SHP77 (cell line): ENCODE measurements at regions not wholly inside any gene's neighbourhood (a gene's known extent, or its start where the extent isn't known, plus 50 kb on each side); places are given as distances from the start of the nearest gene placed in this dataset.

Experiments used
- DNase-seq, 2 experiments: peaks; one replicate each; lab custom pipeline; 2025; lab: John Stamatoyannopoulos, UW

GRCh38 chr6:90805619-90806155, 218.8 kb upstream of the MAP3K7 start:
- DNase-seq: no peak

GRCh38 chr6:90803956-90804355, 217.1 kb upstream of the MAP3K7 start:
- no peak for DNase-seq

DNA sequence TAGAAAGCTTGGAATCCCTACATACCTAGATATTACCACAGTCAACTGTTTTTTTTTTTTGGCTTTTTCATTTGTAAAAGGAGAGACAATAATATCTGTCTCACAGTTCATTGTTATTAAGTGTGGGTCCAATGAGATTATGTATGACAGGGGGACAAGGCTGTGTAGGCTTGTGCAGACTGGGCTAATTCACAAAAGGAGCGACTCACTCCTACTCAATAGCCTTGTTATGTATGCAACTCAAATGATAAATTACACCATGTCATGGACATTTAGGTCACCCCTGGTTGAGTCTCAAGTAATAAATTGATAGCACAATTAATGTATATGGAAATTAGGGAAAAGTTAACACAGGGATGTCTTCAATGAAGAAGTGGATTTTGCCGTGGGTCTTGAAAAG, 208.2 kb upstream of the MAP3K7 start:
- DNase-seq: no peak

DNA sequence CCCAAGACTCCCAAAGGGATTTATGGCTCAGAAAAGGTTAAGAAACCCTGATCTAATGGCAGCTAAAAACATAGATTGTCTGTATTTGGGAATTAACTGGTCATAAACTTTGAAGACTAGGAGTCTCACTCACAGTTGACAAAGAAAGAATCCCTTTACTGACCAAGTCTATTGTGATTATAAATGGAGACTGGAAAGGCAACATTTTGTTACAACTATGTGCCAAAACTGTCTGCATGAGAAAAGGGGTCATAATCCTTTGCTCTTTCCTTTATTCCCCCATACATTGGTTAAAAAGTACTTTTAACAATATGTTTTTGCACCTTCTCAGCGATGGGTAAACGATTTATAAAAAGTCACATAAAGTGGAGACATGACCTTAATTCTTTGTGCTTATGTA, 206.9 kb upstream of the MAP3K7 start:
- no peak for DNase-seq

GRCh38 chr6:90790696-90791095, 203.8 kb upstream of the MAP3K7 start:
- DNase-seq: no peak

DNA sequence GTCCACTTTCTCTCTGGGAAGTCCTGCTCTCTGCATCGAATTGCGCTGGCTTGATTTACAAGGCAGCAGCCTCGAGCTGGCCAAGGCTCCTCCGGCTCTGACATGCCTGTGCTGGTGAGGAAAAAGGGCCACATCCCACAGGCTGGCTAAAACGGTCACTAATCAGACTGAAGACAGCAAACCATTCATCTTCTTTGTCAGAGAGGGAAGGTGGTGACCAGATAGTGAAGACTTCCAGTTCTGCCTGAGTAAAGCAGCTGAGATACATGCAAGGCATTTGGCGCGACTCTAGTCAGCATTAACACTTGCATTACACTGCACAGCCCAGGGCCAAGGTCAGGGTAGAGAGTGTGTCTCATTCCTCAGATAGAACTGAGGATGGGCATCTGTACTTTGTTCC, 203.2 kb upstream of the MAP3K7 start:
- DNase-seq: no peak

- DNase-seq: no peak
Observed at GRCh38 chr6:90788781-90789180, 201.9 kb upstream of the MAP3K7 start.

DNA sequence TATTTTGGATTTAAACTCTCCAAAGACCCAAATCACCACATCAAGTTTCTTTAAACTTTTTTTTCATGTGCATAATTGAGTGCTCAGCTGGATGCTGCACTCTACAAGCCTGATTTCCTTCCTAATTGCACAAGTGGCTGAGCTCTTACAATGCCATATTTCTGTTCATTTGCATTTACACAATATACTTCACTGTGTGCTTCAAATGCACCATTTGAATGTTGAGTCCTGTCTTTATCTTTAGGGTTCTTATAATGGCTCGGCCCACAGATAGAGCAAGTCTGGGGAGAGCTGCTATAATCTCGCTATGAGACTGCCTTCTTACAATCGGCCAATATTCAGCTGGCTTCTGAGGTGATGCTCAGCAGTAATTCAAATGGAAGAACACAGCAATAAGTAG, 200.6 kb upstream of the MAP3K7 start:
- DNase-seq: no peak

- no peak for DNase-seq
Observed at GRCh38 chr6:90780778-90781177, 193.9 kb upstream of the MAP3K7 start.

DNA sequence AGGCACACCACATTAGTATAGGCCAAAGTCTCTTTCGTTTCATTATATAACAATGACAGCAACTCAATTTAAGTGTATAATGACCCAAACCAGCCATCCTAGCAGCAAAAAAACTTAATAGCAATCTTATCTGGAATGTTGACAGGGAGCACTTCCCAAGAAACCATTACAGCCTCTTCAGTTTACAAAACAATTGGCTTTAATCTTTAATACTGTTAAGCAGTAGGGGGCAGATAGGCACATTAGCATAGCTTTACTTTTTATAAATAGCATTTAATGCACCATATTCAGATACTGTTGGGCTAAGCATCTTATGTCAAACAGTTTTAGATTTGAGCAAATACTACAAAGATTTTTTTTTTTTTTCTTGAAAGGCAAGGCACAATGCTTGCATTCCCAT, 193.3 kb upstream of the MAP3K7 start:
- DNase-seq: no peak

DNA sequence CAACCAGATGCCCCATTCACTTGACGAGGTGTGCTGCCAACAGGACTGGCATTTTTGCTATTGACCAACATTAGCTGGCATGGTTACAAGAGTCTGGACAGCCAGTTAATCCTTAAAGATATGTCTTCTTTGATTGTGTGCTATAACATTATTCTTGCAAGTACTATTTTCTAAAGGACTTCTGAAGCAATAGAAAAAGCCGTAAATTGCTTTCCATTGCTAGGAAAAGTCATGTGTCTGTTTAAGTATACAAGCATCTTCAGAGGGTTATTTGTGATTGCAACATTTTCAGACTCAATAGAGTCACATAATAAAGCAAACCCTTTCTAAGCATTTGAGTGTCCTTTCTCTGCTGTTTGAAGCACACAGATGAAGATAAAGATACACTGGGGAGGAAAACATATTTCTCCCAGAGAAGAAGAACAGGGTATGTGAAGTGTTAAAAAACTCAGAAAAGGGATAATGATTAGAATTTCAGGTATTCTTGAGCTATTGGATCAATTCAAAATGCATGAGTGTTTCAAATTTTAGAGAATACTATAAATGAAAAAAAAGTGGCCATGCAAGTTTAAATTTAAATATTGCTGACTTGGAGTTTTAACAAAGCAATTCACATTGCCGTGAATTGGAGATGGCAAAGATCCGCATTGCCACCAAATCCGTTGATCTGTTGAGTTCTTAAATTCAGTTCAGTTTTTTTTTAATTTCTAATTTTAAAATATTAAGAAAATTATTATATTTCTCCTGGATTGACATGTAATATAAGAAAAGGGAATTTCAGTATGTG, 191.7 kb upstream of the MAP3K7 start:
- no peak for DNase-seq

- DNase-seq: no peak
Observed at GRCh38 chr6:90770778-90771177, 183.9 kb upstream of the MAP3K7 start.

GRCh38 chr6:90765895-90766294, 179.0 kb upstream of the MAP3K7 start:
- DNase-seq: no peak

DNA sequence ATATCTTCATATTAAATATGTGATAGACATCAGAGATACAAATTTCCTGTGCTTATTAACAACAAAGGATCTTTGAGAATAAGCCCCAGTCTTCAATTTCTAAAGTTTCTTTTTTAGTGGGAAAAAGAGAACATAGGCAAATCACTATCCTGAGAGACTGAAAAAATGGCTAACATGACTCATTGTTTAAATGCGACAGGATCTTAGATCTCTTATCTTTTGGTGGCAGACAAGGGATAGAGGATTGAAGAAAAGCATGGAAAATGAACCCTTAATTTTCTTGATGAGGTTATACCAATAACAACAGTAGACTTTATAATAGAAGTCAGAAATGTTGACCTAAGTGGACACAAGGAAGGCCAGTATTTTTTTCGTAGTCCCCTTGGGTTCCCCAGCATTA, 178.6 kb upstream of the MAP3K7 start:
- no peak for DNase-seq

DNA sequence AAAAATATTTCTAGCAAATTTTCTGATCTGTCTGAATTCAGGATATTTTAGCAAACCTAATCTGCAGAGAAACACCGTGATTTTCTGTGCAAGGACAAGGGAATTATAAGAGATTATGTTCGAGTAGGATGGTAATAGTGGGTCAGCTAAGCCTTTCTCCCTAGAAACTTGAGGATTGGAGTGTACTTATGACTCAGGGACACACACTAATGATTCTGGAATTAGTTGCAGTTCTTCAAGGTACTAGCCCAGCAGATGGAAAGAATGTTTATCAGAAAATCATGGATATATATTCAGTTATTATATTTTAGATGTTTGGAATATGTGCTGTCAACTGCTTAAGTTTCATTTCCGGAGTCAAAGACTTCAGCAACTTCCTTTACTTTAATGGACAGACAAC, 177.1 kb upstream of the MAP3K7 start:
- no peak for DNase-seq

- no peak for DNase-seq
Observed at GRCh38 chr6:90759664-90760063, 172.8 kb upstream of the MAP3K7 start.

DNA sequence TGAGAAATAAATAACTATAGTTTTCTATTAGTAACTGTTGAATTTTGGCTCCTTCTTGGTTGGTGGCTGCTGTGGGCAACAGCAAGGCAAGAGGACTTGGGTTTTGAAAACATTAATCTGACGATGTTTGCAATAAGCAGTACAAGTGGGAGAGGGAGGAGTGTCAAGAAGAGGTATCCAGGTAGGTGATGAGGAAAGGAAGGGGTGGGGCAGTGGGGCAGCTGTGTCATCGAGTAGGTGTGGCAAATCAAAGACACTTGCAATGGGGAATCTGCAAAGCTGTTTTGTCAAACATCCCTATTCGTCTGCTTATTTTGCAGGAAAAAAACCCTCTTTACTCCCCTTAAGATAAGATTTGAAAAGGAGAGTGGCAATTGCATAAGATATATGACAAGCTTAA, 171.9 kb upstream of the MAP3K7 start:
- no peak for DNase-seq

- no peak for DNase-seq
Observed at GRCh38 chr6:90753820-90754643, 167.2 kb upstream of the MAP3K7 start.

GRCh38 chr6:90739802-90740201, 152.9 kb upstream of the MAP3K7 start:
- no peak for DNase-seq

- DNase-seq: no peak
Observed at GRCh38 chr6:90739339-90739738, 152.5 kb upstream of the MAP3K7 start.

DNA sequence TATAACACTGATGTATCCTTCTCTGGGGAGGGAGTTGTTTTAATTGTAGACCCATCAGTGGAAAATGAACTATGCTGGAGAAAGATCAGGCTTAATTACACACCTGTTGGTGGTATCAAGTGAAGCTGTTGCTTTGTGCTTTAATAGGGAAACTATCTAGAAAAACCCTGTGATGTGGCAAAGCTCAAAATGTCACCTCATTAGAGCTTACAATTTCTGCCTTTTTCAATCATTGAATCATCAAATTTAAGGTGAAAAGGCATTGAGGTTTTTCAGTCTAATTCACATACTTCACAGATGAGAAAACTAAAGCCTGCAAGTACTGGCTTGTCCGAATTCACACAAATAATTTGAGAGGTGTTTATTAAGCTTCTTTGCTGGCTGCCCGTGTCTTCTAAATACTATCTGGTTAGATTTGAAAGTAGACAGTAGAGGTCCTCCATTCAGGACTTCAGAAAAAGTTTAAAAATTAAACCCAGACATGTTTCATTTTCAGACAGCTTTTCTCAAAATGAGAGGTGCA, 143.3 kb upstream of the MAP3K7 start:
- no peak for DNase-seq

GRCh38 chr6:90729057-90729456, 142.2 kb upstream of the MAP3K7 start:
- DNase-seq: no peak

DNA sequence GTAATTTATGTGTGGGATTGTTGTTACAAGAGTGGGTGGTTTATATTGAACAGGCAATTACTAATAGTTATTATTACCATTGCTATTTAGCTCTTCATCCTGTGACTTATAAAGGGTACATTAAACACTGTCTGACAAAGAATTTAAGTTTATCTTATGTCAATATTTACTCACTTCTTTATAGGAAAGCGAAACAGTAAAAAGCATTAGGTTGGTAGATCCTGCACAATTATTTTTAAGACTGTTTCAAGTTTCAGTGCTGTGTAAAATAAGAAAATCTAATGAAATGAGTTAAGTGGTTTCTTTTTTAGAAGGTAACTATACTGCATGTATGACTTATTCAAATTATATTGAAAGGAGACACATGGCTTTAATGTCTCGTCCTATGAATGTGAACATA, 135.8 kb upstream of the MAP3K7 start:
- DNase-seq: no peak
